Smooth muscle cell (in vitro differentiated cells): ENCODE measurements at regions not wholly inside any gene's neighbourhood (a gene's known extent, or its start where the extent isn't known, plus 50 kb on each side); places are given as distances from the start of the nearest gene placed in this dataset.

ENCODE experiments used
- DNase-seq: peaks from one replicate; lab custom pipeline; 2025; ENCODE audit not compliant: unreplicated experiment; lab: John Stamatoyannopoulos, UW
- H2AFZ ChIP-seq: fragments of 200-600 bp; sonication (generic); 2 replicates; pipeline ENCODE4 v1.6.0; 2016; ENCODE audit warnings: antibody characterized with exemption, low read depth, mild to moderate bottlenecking
- H3F3A ChIP-seq: fragments of 200-600 bp; sonication (generic); 2 replicates; pipeline ENCODE4 v1.6.0; 2017; ENCODE audit warnings: antibody characterized with exemption, low read depth
- H3K27ac ChIP-seq: fragments of 200-600 bp; sonication (generic); 2 replicates; pipeline ENCODE4 v1.5.1; 2016; ENCODE audit warnings: low read depth, mild to moderate bottlenecking
- H3K27me3 ChIP-seq: fragments of 200-600 bp; sonication (generic); 2 replicates; pipeline ENCODE4 v1.6.1; 2016; ENCODE audit warnings: low read depth, mild to moderate bottlenecking
- H3K36me3 ChIP-seq: fragments of 200-600 bp; sonication (generic); 2 replicates; pipeline ENCODE4 v1.5.1; 2016; ENCODE audit warnings: low read depth
- H3K4me1 ChIP-seq: fragments of 200-600 bp; sonication (generic); 2 replicates; pipeline ENCODE4 v1.5.1; 2016; ENCODE audit warnings: low read depth
- H3K4me2 ChIP-seq: fragments of 200-600 bp; sonication (generic); 2 replicates; pipeline ENCODE4 v1.6.0; 2016; ENCODE audit warnings: mild to moderate bottlenecking
- H3K4me3 ChIP-seq: fragments of 200-600 bp; sonication (generic); 2 replicates; pipeline ENCODE4 v1.5.1; 2016; ENCODE audit warnings: mild to moderate bottlenecking
- H3K79me2 ChIP-seq: fragments of 200-600 bp; sonication (generic); 2 replicates; pipeline ENCODE4 v1.6.0; 2016; ENCODE audit warnings: low read depth, mild to moderate bottlenecking
- H3K9ac ChIP-seq: fragments of 200-600 bp; sonication (generic); 2 replicates; pipeline ENCODE4 v1.6.0; 2016; ENCODE audit warnings: low read depth
- H3K9me3 ChIP-seq: fragments of 200-600 bp; sonication (generic); replicated peaks from 2 replicates; pipeline ENCODE4 v1.5.1; 2016; ENCODE audit warnings: low read depth
- H4K20me1 ChIP-seq: fragments of 200-600 bp; sonication (generic); 2 replicates; pipeline ENCODE4 v1.6.0; 2016; ENCODE audit warnings: low read depth
- WGBS: methylation state at CpG from one replicate; pipeline ENCODE4 v1.1.7; 2016; ENCODE audit warnings: low lambda C conversion rate; 5-methylcytosine and 5-hydroxymethylcytosine counted together
- TF ChIP-seq, protein P1 (sequence below): fragments of 200-600 bp; sonication (generic); IDR thresholded peaks from 2 replicates; pipeline ENCODE4 v1.5.1; 2017; ENCODE audit warnings: borderline replicate concordance, mild to moderate bottlenecking, antibody characterized with exemption; ENCODE audit not compliant: insufficient read depth, poor library complexity, severe bottlenecking

DNA sequence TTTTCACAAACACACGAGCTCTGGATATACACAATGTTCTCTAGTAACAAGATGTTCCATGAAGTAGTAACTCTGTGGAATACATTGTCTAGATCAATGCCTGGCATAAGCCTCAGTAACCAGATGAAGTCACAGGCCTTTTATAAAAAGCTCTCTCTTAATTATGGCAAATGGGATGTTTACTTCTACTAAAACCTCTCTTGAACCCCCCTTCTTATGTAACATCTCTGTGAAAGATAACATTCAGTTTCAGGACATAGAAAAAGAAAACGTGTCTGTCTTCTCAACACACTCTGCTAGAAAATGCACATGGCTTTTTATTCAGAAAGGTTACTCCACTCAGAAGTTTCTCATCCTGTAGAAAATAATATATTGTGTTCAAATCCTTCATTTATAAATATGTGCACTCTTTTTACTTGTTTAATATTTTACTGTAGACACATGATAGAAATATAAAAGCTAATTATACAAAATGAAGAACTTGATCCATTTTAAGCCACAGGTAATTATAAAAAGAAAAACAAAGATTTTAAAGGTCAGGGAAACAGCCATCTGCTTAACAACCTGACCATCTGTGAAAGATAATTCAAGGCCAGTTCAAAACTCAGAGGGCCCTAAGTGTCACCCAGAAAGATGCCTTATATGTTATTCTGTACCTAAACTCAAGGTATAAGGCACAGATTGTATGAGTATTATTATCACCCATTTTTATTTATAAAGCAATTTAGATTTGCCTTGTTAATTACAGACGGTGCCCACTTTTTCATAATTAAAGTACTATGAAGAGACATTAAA, 812.0 kb downstream of the CDH18 start:
- no peaks in the 10 kb centered on the region for H3K79me2 ChIP-seq
- H3K9me3 ChIP-seq, result no peaks in the 10 kb centered on the region
- no peak overlapping the region for H2AFZ ChIP-seq
- H3K4me3 ChIP-seq, result no peak overlapping the region
- no peak overlapping the region for H3K27ac ChIP-seq
- no peak overlapping the region for H3K4me2 ChIP-seq
- H3F3A ChIP-seq, result no peaks in the 10 kb centered on the region
- TF ChIP-seq, protein P1, sequence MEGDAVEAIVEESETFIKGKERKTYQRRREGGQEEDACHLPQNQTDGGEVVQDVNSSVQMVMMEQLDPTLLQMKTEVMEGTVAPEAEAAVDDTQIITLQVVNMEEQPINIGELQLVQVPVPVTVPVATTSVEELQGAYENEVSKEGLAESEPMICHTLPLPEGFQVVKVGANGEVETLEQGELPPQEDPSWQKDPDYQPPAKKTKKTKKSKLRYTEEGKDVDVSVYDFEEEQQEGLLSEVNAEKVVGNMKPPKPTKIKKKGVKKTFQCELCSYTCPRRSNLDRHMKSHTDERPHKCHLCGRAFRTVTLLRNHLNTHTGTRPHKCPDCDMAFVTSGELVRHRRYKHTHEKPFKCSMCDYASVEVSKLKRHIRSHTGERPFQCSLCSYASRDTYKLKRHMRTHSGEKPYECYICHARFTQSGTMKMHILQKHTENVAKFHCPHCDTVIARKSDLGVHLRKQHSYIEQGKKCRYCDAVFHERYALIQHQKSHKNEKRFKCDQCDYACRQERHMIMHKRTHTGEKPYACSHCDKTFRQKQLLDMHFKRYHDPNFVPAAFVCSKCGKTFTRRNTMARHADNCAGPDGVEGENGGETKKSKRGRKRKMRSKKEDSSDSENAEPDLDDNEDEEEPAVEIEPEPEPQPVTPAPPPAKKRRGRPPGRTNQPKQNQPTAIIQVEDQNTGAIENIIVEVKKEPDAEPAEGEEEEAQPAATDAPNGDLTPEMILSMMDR, result no peak
- no peaks in the 10 kb centered on the region for H3K36me3 ChIP-seq
- no peak for DNase-seq
- H3K4me1 ChIP-seq, result no peaks in the 10 kb centered on the region
- H3K27me3 ChIP-seq, result no peaks in the 10 kb centered on the region
- no peaks in the 10 kb centered on the region for H4K20me1 ChIP-seq
- 51% methylated on average over 3 of the region's 3 CpGs for WGBS
- no peak overlapping the region for H3K9ac ChIP-seq

DNA sequence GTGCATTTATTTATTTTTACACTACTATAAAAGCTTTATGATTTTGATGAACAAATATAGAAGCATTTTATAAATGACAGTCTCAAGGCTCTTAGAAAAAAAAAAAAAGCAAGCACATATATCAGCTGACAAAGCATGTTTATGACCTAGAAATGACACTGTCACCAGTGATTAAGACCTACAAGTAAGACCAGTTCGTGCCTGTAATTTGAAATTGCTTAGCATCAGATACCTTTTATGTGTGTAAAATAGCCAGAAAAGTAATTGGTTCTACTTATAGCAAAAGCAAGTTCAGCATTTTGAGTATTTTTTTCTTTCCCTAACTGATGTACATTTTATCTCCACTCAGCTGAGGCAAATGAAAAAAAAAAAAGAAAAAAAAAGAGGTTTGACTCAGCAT, 808.4 kb downstream of the CDH18 start:
- H2AFZ ChIP-seq, result no peak overlapping the region

DNA sequence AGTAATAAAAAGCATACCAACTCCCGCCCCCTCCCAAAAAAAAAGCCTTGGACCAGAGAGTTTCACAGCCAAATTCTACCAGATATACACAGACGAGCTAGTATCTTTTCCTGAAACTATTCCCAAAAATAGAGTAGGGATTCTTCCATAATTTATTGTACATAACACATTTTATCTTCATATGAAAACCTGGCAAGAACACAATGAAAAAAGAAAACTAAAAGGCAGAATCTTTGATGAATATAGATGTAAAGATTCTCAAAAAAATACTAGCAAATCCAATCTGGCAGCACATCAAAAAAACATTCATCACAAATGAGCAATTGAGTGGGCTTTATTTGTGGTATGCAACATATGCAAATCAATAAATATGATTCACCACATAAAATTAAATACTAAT, 798.8 kb downstream of the CDH18 start:
- Histone ChIP-seq H3K9ac (no peak overlapping the region), H3K27ac (no peak overlapping the region), H2AFZ (no peak overlapping the region), H3K4me3 (no peak overlapping the region), H3F3A (no peaks in the 10 kb centered on the region), H3K36me3 (no peaks in the 10 kb centered on the region), H3K9me3 (no peaks in the 10 kb centered on the region), H3K4me2 (no peak overlapping the region), H4K20me1 (no peaks in the 10 kb centered on the region), H3K4me1 (no peaks in the 10 kb centered on the region), H3K79me2 (no peaks in the 10 kb centered on the region), H3K27me3 (no peaks in the 10 kb centered on the region)
- no peak for DNase-seq
- WGBS, result 61% methylated on average over 2 of the region's 2 CpGs
- TF ChIP-seq, protein P1, result no peak

More for the DNA sequence above, 808.4 kb downstream of the CDH18 start:
- no peaks in the 10 kb centered on the region for H3K36me3 ChIP-seq
- no peak overlapping the region for H3K27ac ChIP-seq
- TF ChIP-seq, protein P1, result no peak
- no peak for DNase-seq
- H3K27me3 ChIP-seq, result no peaks in the 10 kb centered on the region
- WGBS, result 70% methylated on average over 1 of the region's 1 CpG
- H3K4me2 ChIP-seq, result no peak overlapping the region
- H3K9me3 ChIP-seq, result no peaks in the 10 kb centered on the region
- H3K79me2 ChIP-seq, result no peaks in the 10 kb centered on the region
- H3F3A ChIP-seq, result no peaks in the 10 kb centered on the region
- no peak overlapping the region for H3K9ac ChIP-seq
- no peaks in the 10 kb centered on the region for H4K20me1 ChIP-seq
- no peaks in the 10 kb centered on the region for H3K4me1 ChIP-seq
- H3K4me3 ChIP-seq, result no peak overlapping the region

DNA sequence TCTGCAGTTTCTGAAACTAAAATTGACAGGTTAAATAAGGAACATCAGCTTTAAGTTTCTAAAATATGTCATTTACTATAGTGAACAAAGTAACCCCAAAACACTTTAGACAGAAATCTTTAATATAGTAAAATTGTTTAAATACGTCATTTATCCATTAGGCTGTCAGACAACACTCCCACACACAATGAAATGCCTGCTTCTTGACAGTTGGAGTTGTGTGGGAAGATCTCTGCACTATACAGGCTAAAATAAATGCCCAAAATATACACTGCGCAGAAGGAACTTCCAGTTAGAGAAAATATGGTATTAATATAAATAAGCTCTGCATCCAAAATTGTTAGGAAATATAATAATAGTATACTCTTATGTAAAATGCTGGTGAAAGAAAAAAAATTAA, 794.4 kb downstream of the CDH18 start:
- no peak overlapping the region for H3K4me3 ChIP-seq
- DNase-seq, result no peak
- no peaks in the 10 kb centered on the region for H3K9me3 ChIP-seq
- TF ChIP-seq, protein P1, result no peak
- H3F3A ChIP-seq, result no peaks in the 10 kb centered on the region
- H3K27ac ChIP-seq, result no peak overlapping the region
- no peak overlapping the region for H2AFZ ChIP-seq
- H3K4me1 ChIP-seq, result no peaks in the 10 kb centered on the region
- no peaks in the 10 kb centered on the region for H3K27me3 ChIP-seq
- H3K4me2 ChIP-seq, result no peak overlapping the region
- no peak overlapping the region for H3K9ac ChIP-seq
- H3K36me3 ChIP-seq, result no peaks in the 10 kb centered on the region
- 86% methylated on average over 2 of the region's 2 CpGs for WGBS
- no peaks in the 10 kb centered on the region for H3K79me2 ChIP-seq
- no peaks in the 10 kb centered on the region for H4K20me1 ChIP-seq
